ENCODE measurements at regions not wholly inside any gene's neighbourhood (a gene's known extent, or its start where the extent isn't known, plus 50 kb on each side); places are given as distances from the start of the nearest gene placed in this dataset.

GRCh38 chr1:239633432-239633831 lies 247.1 kb downstream of the CHRM3 start:
- TF ChIP-seq CTCF (IDR thresholded peaks at IDR 0.05) = no peak
- no peak for TF ChIP-seq POLR2A (IDR thresholded peaks at IDR 0.05)
